ENCODE measurements at regions not wholly inside any gene's neighbourhood (a gene's known extent, or its start where the extent isn't known, plus 50 kb on each side); places are given as distances from the start of the nearest gene placed in this dataset.
A peak's percentile ranks its signal among the peaks of the same experiment; 100 is the strongest.
"Not testable (repeated sequence)": the region's sequence is repeated elsewhere in the genome, so short reads cannot be mapped to it uniquely, and the experiment has no call there.

DNA sequence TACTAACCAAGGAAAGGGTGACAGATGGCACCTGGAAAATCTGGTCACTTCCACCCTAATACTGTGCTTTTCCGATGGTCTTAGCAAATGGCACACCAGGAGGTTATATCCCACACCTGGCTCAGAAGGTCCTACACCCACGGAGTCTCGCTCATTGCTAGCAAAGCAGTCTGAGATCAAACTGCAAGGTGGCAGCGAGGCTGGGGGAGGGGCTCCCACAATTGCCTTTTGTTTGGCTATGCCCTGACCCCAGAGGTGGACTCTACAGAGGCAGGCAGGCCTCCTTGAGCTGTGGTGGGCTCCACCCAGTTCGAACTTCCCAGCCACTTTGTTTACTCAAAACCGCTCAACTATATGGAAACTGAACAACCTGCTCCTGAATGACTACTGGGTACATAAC lies 50.3 kb upstream of the UGT2B15 start:
- not testable (repeated sequence) for DNase-seq (ENCODE audit: low read depth)

DNA sequence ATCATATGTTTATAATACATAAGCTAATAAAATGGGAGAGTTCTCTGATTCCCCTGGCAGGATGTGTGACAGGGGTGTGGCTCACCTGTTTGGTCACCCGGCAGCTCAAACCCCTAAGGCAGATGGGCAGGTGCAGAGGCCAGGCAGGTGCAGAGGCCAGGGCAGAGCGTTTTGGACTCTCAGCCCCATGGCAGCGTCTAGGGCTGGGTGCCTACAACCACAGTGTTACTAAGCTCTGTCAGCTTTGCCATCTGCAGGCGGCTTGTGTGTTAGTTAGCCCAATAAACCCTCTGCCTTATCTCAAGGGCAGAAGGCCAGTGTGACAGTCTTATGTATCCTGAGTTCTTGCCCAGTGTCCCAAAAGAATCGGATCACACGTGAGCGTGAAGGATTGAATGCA lies 54.0 kb upstream of the UGT2B15 start:
- DNase-seq (ENCODE audit: low read depth) = no peak

DNA sequence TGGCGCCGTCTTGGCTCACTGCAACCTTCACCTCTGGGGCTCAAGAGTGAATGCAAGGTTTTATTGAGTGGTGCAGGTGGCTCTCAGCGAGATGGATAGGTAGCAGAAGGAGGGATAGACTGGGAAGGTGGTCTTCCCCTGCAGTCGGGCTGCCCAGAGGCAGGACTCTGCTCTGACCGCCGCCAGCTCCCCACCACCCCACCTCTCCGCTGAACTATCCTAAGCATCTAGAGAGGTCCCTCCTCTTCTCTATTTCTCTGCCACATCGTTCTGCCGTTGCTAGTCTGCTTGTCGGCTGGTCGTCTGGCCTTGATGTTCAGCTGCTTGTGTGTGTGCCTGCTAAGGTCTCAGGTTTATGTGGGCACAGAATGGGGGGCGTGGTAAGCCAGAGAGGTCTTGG lies 54.5 kb upstream of the UGT2B15 start:
- DNase-seq (ENCODE audit: low read depth) = no peak

GRCh38 chr4:68732653-68733466 lies 62.4 kb upstream of the UGT2B15 start:
- peak; percentile 33 for DNase-seq (ENCODE audit: low read depth)

GRCh38 chr4:68734095-68734494 lies 63.6 kb upstream of the UGT2B15 start:
- DNase-seq (ENCODE audit: low read depth) = peak; percentile 83

GRCh38 chr4:68735106-68735505 lies 64.7 kb upstream of the UGT2B15 start:
- DNase-seq (ENCODE audit: low read depth) = no peak

- no peak for DNase-seq (ENCODE audit: low read depth)
These were observed 66.4 kb upstream of the UGT2B15 start for GRCh38 chr4:68736813-68737212.

DNA sequence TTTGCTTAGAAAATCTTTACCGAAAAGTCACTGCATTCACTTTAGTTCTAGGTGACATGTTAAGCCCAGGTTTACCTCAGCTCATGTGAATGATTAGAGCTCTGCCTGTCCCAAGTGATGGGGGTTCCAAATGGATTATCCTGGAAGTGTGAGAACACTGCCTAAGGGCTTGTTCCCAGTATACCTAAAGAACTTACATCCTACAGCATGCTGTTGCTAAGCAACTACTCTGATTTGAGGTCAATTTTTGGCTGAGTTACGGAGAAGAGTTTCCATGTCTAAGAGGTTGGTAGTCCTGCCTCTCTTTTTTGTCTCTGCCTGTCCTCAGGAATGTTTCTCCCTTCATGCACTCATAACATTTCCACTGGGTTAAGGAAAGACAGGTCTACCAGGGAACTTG lies 67.6 kb upstream of the UGT2B15 start:
- peak; percentile 53 for DNase-seq (ENCODE audit: low read depth)

DNA sequence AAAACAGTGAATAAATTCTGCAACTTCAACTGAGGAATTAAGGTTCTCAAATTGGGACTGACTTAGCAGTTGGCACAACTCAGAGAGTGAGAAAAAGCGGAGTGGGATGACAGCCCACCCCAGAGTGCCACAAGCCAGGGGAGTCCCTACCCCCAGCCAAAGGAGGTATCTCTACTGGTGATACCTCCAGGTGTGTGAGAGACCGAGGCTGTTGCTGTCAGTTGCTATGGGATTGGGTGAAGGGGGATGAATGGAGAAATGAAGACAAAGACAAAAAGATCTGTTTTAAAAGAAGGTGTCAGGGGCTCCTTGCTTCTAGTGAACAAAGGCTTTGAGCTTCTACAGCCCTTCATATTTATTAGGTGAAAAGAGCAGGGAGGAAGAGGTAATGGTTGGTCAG lies 71.4 kb upstream of the UGT2B10 start:
- DNase-seq (ENCODE audit: low read depth) = no peak

DNA sequence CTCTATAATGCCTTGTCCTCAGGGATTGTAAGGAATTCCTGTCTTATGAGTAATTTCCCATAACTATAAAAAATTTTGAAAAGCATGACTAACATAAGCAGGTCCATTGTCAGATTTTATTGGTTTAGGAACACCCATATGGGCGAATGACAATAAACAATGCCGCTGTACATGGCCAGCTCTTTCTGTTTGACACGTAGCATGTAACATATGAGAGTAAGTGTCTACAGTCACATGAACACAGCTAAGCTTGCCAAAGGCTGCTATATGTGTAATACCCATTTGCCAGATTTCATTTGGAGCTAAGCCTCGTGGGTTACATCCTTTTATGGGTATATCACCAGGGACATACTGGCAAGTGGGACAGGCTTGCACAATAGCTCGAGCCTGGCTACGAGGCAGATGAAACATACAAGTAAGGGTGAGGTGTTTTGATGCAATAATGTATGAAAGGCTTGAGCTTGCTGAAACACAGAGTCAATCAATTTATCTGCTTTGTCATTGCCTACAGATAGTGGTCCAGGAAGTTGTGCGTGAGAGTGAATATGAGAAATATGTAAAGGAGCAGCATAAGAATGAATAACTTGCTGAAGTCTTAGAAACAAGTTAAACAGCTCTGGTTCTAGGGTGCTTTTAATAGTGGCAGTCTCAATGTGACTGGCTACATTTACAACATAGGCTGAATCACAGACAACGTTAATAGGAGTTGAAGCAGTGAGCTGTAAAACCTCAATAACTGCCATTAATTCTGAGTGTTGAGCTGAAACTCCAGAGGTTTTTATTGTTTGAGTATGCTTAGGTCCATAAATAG lies 67.4 kb upstream of the UGT2B10 start:
- peak; percentile 96 for DNase-seq (ENCODE audit: low read depth)

DNA sequence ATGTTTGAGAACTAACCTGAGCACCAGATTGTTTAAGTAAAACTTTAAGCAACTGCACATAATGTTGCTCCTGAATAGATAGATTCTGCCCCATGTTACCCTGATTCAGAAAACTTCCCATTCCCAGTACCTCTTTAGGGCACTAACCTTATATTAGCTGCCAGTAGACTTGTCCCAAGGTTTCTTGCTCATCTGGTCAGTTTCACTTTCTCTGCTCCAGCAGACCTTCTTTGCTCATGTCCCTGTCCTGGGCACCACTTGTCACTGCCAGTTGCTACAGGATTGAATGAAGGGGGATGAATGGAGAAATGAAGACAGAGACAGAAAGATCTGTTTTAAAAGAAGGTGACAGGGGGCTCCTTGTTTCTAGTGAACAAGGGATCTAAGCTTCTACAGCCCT lies 65.2 kb upstream of the UGT2B10 start:
- no peak for DNase-seq (ENCODE audit: low read depth)

DNA sequence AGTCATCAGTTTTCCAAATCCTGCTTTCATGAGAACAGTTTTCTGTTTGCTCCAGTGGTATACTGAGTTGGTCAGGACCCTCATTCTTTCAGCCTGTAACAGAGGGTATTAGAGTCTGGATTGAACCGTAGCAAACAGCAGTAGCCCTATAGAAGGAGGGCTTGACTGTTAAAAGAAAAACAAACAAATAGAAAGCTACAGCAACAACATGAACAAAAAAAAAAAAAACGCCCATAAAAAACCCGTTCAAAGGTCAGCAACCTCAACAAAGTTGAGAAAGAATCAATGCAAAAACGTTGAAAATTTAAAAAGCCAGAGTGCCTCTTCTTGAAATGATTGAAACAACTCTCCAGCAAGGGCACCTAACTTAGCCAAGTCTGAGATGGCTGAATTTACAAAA lies 64.7 kb upstream of the UGT2B10 start:
- DNase-seq (ENCODE audit: low read depth) = no peak

DNA sequence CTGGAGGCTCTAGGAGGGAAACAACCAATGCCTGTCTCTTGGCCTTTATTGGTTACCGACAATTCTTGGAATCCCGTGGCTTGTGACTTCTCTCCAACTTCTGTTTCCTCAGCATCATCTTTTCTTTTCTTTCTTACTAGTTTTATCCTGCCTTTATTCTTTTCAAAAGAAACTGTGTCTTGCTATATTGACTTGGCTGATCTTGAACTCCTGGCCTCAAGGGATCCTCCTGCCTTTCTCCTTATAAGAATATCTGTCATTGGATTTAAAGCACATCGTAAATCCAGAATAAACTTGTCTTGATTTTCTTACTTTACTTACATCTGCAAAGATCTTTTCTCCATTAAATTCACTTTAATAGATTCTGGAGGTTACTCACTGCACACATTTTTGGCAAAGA lies 49.9 kb upstream of the UGT2B10 start:
- DNase-seq (ENCODE audit: low read depth) = no peak
